Osteocyte (in vitro differentiated cells): ENCODE measurements at regions not wholly inside any gene's neighbourhood (a gene's known extent, or its start where the extent isn't known, plus 50 kb on each side); places are given as distances from the start of the nearest gene placed in this dataset.
A peak's percentile ranks its signal among the peaks of the same experiment; 100 is the strongest.

Experiments used
- DNase-seq: peaks from one replicate; pipeline ENCODE4 v3.0.0; 2021; ENCODE audit warnings: mixed read lengths; ENCODE audit not compliant: unreplicated experiment; ENCODE audit errors: extremely low spot score
- H3K27ac Mint-ChIP-seq: one replicate; pipeline ENCODE4 v1.8.0; 2021; ENCODE audit warnings: mild to moderate bottlenecking, mixed read lengths; ENCODE audit not compliant: unreplicated experiment
- H3K27me3 Mint-ChIP-seq: one replicate; pipeline ENCODE4 v1.8.0; 2021; ENCODE audit warnings: mixed read lengths; ENCODE audit not compliant: unreplicated experiment
- H3K36me3 Mint-ChIP-seq: one replicate; pipeline ENCODE4 v1.8.0; 2021; ENCODE audit warnings: mixed read lengths; ENCODE audit not compliant: unreplicated experiment
- H3K4me1 Mint-ChIP-seq: one replicate; pipeline ENCODE4 v1.8.0; 2021; ENCODE audit warnings: mixed read lengths; ENCODE audit not compliant: unreplicated experiment
- H3K4me3 Mint-ChIP-seq: one replicate; pipeline ENCODE4 v1.8.0; 2021; ENCODE audit warnings: mild to moderate bottlenecking, moderate library complexity, mixed read lengths; ENCODE audit not compliant: unreplicated experiment
- H3K9me3 Mint-ChIP-seq: one replicate; pipeline ENCODE4 v1.8.0; 2021; ENCODE audit warnings: mixed read lengths; ENCODE audit not compliant: unreplicated experiment
- CTCF ChIP-seq: fragments of 200-600 bp; sonication (generic); IDR thresholded peaks from 2 replicates; pipeline ENCODE4 v1.5.0; 2021; ENCODE audit warnings: antibody characterized with exemption, mild to moderate bottlenecking, moderate library complexity

GRCh38 chr4:157992948-157993839, 179.6 kb downstream of the GASK1B start:
- no peak overlapping the region for H3K27ac Mint-ChIP-seq
- TF ChIP-seq CTCF = no peak
- no peaks in the 10 kb centered on the region for H3K36me3 Mint-ChIP-seq
- no peak overlapping the region for H3K4me3 Mint-ChIP-seq
- DNase-seq = no peak
- H3K9me3 Mint-ChIP-seq = no peaks in the 10 kb centered on the region
- H3K4me1 Mint-ChIP-seq = peaks cover 16% of the 10 kb centered on the region
- H3K27me3 Mint-ChIP-seq = no peaks in the 10 kb centered on the region

- no peak for DNase-seq
- no peak overlapping the region for H3K27ac Mint-ChIP-seq
- no peaks in the 10 kb centered on the region for H3K36me3 Mint-ChIP-seq
- TF ChIP-seq CTCF = peak; percentile 82
- no peaks in the 10 kb centered on the region for H3K9me3 Mint-ChIP-seq
- no peak overlapping the region for H3K4me3 Mint-ChIP-seq
- peaks cover 13% of the 10 kb centered on the region for H3K4me1 Mint-ChIP-seq
- no peaks in the 10 kb centered on the region for H3K27me3 Mint-ChIP-seq
These were observed 180.7 kb downstream of the GASK1B start for GRCh38 chr4:157992038-157992705.

- peaks cover 5% of the 10 kb centered on the region for H3K4me1 Mint-ChIP-seq
- no peak for TF ChIP-seq CTCF
- H3K27me3 Mint-ChIP-seq = no peaks in the 10 kb centered on the region
- H3K27ac Mint-ChIP-seq = no peak overlapping the region
- no peaks in the 10 kb centered on the region for H3K36me3 Mint-ChIP-seq
- H3K4me3 Mint-ChIP-seq = no peak overlapping the region
- no peak for DNase-seq
- no peaks in the 10 kb centered on the region for H3K9me3 Mint-ChIP-seq
These were observed 184.2 kb downstream of the GASK1B start for GRCh38 chr4:157988641-157989040.

GRCh38 chr4:157984285-157984911, 188.4 kb downstream of the GASK1B start:
- Mint-ChIP-seq H3K4me3 (no peak overlapping the region), H3K27me3 (no peaks in the 10 kb centered on the region), H3K9me3 (no peaks in the 10 kb centered on the region), H3K27ac (no peak overlapping the region), H3K4me1 (no peaks in the 10 kb centered on the region), H3K36me3 (no peaks in the 10 kb centered on the region)
- no peak for TF ChIP-seq CTCF
- no peak for DNase-seq

- Mint-ChIP-seq H3K4me3 (no peak overlapping the region), H3K27ac (no peak overlapping the region), H3K9me3 (no peaks in the 10 kb centered on the region), H3K4me1 (peaks cover 9% of the 10 kb centered on the region), H3K27me3 (peaks cover 2% of the 10 kb centered on the region), H3K36me3 (no peaks in the 10 kb centered on the region)
- no peak for DNase-seq
- no peak for TF ChIP-seq CTCF
These were observed 189.5 kb downstream of the GASK1B start for GRCh38 chr4:157983300-157983699.
